Bronchial epithelial cell (primary cell): ENCODE measurements at regions not wholly inside any gene's neighbourhood (a gene's known extent, or its start where the extent isn't known, plus 50 kb on each side); places are given as distances from the start of the nearest gene placed in this dataset.

ENCODE experiments used
- DNase-seq: peaks from one replicate; pipeline ENCODE4 v3.0.0-alpha.2; 2010; ENCODE audit warnings: low read depth
- FAIRE-seq: peaks from 2 replicates; lab custom pipeline; 2011; peaks lifted over from hg19 to GRCh38; lab: Jason Lieb, UNC
- H3K27me3 ChIP-seq: 2 replicates; pipeline ENCODE4 v1.5.1; 2011; ENCODE audit warnings: low read length; ENCODE audit not compliant: control insufficient read depth, insufficient read depth
- H3K36me3 ChIP-seq: 2 replicates; pipeline ENCODE4 v1.5.1; 2011; ENCODE audit warnings: low read length; ENCODE audit not compliant: control insufficient read depth, insufficient read depth
- H3K4me3 ChIP-seq: 2 replicates; pipeline ENCODE4 v1.5.1; 2011; ENCODE audit warnings: mild to moderate bottlenecking, low read depth, low read length, control low read depth
- CTCF ChIP-seq: IDR thresholded peaks from 2 replicates; pipeline ENCODE4 v1.5.1; 2011; ENCODE audit warnings: mild to moderate bottlenecking, moderate library complexity, low read length, control low read depth, inconsistent platforms; ENCODE audit not compliant: insufficient read depth, severe bottlenecking

GRCh38 chr1:48082271-48082962, 85.2 kb upstream of the TRABD2B start:
- FAIRE-seq, result no peak

GRCh38 chr1:48080331-48081255, 83.4 kb upstream of the TRABD2B start:
- DNase-seq, result no peak
- no peak for TF ChIP-seq CTCF
- Histone ChIP-seq H3K27me3 (peaks cover 2% of the 10 kb centered on the region), H3K4me3 (no peak overlapping the region), H3K36me3 (no peaks in the 10 kb centered on the region)
- FAIRE-seq, result no peak

More at GRCh38 chr1:48082271-48082962, 85.2 kb upstream of the TRABD2B start:
- H3K4me3 ChIP-seq, result no peak overlapping the region
- DNase-seq, result no peak
- no peaks in the 10 kb centered on the region for H3K36me3 ChIP-seq
- peaks cover 2% of the 10 kb centered on the region for H3K27me3 ChIP-seq
- no peak for TF ChIP-seq CTCF

- DNase-seq (no peak), FAIRE-seq (no peak)
- Histone ChIP-seq H3K4me3 (no peak overlapping the region), H3K36me3 (no peaks in the 10 kb centered on the region), H3K27me3 (no peaks in the 10 kb centered on the region)
- no peak for TF ChIP-seq CTCF
Measured at GRCh38 chr1:48079096-48079495, 81.9 kb upstream of the TRABD2B start.

GRCh38 chr1:48077795-48078222, 80.6 kb upstream of the TRABD2B start:
- Histone ChIP-seq H3K4me3 (no peak overlapping the region), H3K36me3 (no peaks in the 10 kb centered on the region), H3K27me3 (no peaks in the 10 kb centered on the region)
- FAIRE-seq (no peak), DNase-seq (no peak)
- TF ChIP-seq CTCF, result no peak

GRCh38 chr1:48076017-48076416, 78.8 kb upstream of the TRABD2B start:
- FAIRE-seq (no peak), DNase-seq (no peak)
- TF ChIP-seq CTCF, result no peak
- Histone ChIP-seq H3K27me3 (no peaks in the 10 kb centered on the region), H3K36me3 (no peaks in the 10 kb centered on the region), H3K4me3 (no peak overlapping the region)
